ENCODE measurements at regions not wholly inside any gene's neighbourhood (a gene's known extent, or its start where the extent isn't known, plus 50 kb on each side); places are given as distances from the start of the nearest gene placed in this dataset.

- no peak for TF ChIP-seq CTCF (IDR thresholded peaks at IDR 0.05)
- no peak for TF ChIP-seq POLR2A (IDR thresholded peaks at IDR 0.05)
Measured at GRCh38 chr12:4168036-4168435, 105.5 kb upstream of the CCND2 start.

Measured in uterus (tissue), 2 donors.